ENCODE measurements at regions not wholly inside any gene's neighbourhood (a gene's known extent, or its start where the extent isn't known, plus 50 kb on each side); places are given as distances from the start of the nearest gene placed in this dataset.

DNA sequence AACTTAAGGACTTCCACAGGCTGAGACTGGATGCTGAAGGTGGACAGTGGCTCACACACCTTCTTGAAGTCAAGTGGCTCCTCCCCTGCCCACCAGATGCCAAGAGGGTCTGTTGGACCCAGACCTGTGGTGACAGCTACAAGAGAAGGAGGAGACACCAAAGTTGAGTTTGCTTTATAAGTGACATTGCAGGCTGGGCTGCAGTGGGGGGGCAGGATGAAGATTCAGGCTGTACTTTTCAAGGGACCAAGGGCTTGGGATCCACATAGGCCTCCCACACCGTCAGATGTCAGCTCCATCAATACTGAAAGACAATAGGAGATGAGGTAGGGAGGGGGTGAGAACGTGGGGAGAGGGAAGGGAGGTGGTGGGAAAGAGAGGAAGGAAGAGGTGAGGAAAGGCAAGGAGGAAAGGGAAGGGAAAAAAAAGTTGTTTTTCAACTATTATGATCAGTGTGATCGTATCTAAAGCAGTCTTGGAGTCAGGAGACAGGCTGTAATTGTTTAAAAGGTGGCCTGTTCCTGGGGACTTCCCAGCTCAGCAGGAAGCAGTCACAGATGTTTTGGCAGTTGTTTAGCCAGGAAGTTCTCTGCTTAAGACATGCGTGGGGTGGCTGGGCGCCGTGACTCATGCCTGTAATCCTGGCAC lies 84.1 kb upstream of the RESF1 start:
- Histone ChIP-seq H3K4me1 (ENCODE audit: control insufficient read depth in 1 of 2, low read depth in 2 of 2) (no peaks in the 10 kb centered on the region), H3K9me3 (no peaks in the 10 kb centered on the region), H3K27me3 (replicated peaks; ENCODE audit: insufficient read depth) (no peaks in the 10 kb centered on the region), H3K4me3 (no peak overlapping the region), H3K27ac (no peak overlapping the region), H3K36me3 (no peaks in the 10 kb centered on the region)
- peak; percentile 73 for ATAC-seq (ENCODE audit: insufficient number of reproducible peaks, low FRiP score, low read depth)
- DNase-seq (ENCODE audit: low spot score): peak; percentile 9
- TF ChIP-seq, protein P1, sequence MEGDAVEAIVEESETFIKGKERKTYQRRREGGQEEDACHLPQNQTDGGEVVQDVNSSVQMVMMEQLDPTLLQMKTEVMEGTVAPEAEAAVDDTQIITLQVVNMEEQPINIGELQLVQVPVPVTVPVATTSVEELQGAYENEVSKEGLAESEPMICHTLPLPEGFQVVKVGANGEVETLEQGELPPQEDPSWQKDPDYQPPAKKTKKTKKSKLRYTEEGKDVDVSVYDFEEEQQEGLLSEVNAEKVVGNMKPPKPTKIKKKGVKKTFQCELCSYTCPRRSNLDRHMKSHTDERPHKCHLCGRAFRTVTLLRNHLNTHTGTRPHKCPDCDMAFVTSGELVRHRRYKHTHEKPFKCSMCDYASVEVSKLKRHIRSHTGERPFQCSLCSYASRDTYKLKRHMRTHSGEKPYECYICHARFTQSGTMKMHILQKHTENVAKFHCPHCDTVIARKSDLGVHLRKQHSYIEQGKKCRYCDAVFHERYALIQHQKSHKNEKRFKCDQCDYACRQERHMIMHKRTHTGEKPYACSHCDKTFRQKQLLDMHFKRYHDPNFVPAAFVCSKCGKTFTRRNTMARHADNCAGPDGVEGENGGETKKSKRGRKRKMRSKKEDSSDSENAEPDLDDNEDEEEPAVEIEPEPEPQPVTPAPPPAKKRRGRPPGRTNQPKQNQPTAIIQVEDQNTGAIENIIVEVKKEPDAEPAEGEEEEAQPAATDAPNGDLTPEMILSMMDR (IDR thresholded peaks at IDR 0.05): no peak

- ATAC-seq (ENCODE audit: insufficient number of reproducible peaks, low FRiP score, low read depth): no peak
- TF ChIP-seq, protein P1 (IDR thresholded peaks at IDR 0.05): no peak
These were observed 86.2 kb upstream of the RESF1 start for GRCh38 chr12:31872831-31873604.

GRCh38 chr12:31869972-31870371 lies 89.2 kb upstream of the RESF1 start:
- no peaks in the 10 kb centered on the region for H3K4me1 ChIP-seq (ENCODE audit: control insufficient read depth in 1 of 2, low read depth in 2 of 2)
- H3K27ac ChIP-seq: no peak overlapping the region
- no peak for DNase-seq (ENCODE audit: low spot score)
- no peak overlapping the region for H3K4me3 ChIP-seq
- H3K36me3 ChIP-seq: no peaks in the 10 kb centered on the region
- TF ChIP-seq, protein P1 (IDR thresholded peaks at IDR 0.05): no peak
- ATAC-seq (ENCODE audit: insufficient number of reproducible peaks, low FRiP score, low read depth): no peak
- H3K9me3 ChIP-seq: no peaks in the 10 kb centered on the region
- H3K27me3 ChIP-seq (replicated peaks; ENCODE audit: insufficient read depth): no peaks in the 10 kb centered on the region

More at GRCh38 chr12:31872831-31873604, 86.2 kb upstream of the RESF1 start:
- no peak overlapping the region for H3K27ac ChIP-seq
- DNase-seq (ENCODE audit: low spot score): no peak
- H3K9me3 ChIP-seq: no peaks in the 10 kb centered on the region
- H3K4me1 ChIP-seq (ENCODE audit: control insufficient read depth in 1 of 2, low read depth in 2 of 2): no peaks in the 10 kb centered on the region
- H3K27me3 ChIP-seq (replicated peaks; ENCODE audit: insufficient read depth): no peaks in the 10 kb centered on the region
- H3K4me3 ChIP-seq: no peak overlapping the region
- no peaks in the 10 kb centered on the region for H3K36me3 ChIP-seq

GRCh38 chr12:31868965-31869364 lies 90.2 kb upstream of the RESF1 start:
- Histone ChIP-seq H3K9me3 (no peaks in the 10 kb centered on the region), H3K4me3 (no peak overlapping the region), H3K36me3 (no peaks in the 10 kb centered on the region), H3K27ac (no peak overlapping the region), H3K4me1 (ENCODE audit: control insufficient read depth in 1 of 2, low read depth in 2 of 2) (no peaks in the 10 kb centered on the region), H3K27me3 (replicated peaks; ENCODE audit: insufficient read depth) (no peaks in the 10 kb centered on the region)
- ATAC-seq (ENCODE audit: insufficient number of reproducible peaks, low FRiP score, low read depth) (no peak), DNase-seq (ENCODE audit: low spot score) (no peak)
- TF ChIP-seq, protein P1 (IDR thresholded peaks at IDR 0.05): no peak

DNA sequence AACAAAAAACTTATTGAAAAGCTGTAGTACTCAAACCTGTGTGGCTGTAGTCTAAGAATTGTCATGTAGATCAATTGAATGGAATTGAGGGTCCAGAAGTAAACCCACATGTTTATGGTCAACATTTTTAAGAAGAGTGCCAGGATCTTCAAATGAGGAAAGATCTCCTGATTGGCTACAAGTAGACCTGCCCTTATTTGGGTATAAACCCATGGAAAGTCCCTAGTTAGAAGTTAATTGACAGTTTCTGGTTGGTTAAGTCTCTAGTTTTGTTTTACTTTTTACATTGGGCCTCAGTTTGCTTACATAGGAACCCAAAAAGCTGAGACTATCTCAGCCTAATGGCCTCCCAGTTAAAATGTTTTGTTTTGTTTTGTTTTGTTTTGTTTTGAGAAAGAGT lies 91.9 kb upstream of the RESF1 start:
- Histone ChIP-seq H3K4me3 (no peak overlapping the region), H3K4me1 (ENCODE audit: control insufficient read depth in 1 of 2, low read depth in 2 of 2) (no peaks in the 10 kb centered on the region), H3K36me3 (no peaks in the 10 kb centered on the region), H3K9me3 (no peaks in the 10 kb centered on the region), H3K27me3 (replicated peaks; ENCODE audit: insufficient read depth) (no peaks in the 10 kb centered on the region), H3K27ac (no peak overlapping the region)
- ATAC-seq (ENCODE audit: insufficient number of reproducible peaks, low FRiP score, low read depth) (no peak), DNase-seq (ENCODE audit: low spot score) (no peak)
- TF ChIP-seq, protein P1 (IDR thresholded peaks at IDR 0.05): no peak
